Activated naive CD8-positive, alpha-beta T cell treated with anti-CD3 and anti-CD28 coated beads for 36 hours (primary cell): ENCODE measurements at regions not wholly inside any gene's neighbourhood (a gene's known extent, or its start where the extent isn't known, plus 50 kb on each side); places are given as distances from the start of the nearest gene placed in this dataset.
"Not testable (repeated sequence)": the region's sequence is repeated elsewhere in the genome, so short reads cannot be mapped to it uniquely, and the experiment has no call there.

Experiments used
- DNase-seq: peaks from one replicate; pipeline ENCODE4 v3.0.0; 2021
- H3K27ac Mint-ChIP-seq: one replicate; pipeline ENCODE4 v1.8.0; 2022; ENCODE audit warnings: mild to moderate bottlenecking, moderate library complexity, mixed read lengths
- H3K27me3 Mint-ChIP-seq: one replicate; pipeline ENCODE4 v1.8.0; 2022; ENCODE audit warnings: mild to moderate bottlenecking, mixed read lengths
- H3K36me3 Mint-ChIP-seq: one replicate; pipeline ENCODE4 v1.8.0; 2021; ENCODE audit warnings: mild to moderate bottlenecking, mixed read lengths
- H3K4me1 Mint-ChIP-seq: one replicate; pipeline ENCODE4 v1.8.0; 2021; ENCODE audit warnings: mixed read lengths
- H3K4me3 Mint-ChIP-seq: one replicate; pipeline ENCODE4 v1.8.0; 2022; ENCODE audit warnings: mild to moderate bottlenecking, moderate library complexity, mixed read lengths
- H3K9me3 Mint-ChIP-seq: one replicate; pipeline ENCODE4 v1.8.0; 2022; ENCODE audit warnings: mixed read lengths

- Mint-ChIP-seq H3K4me3 (no peak overlapping the region), H3K36me3 (no peaks in the 10 kb centered on the region), H3K27me3 (no peaks in the 10 kb centered on the region), H3K27ac (no peak overlapping the region), H3K9me3 (peaks cover 2% of the 10 kb centered on the region), H3K4me1 (no peaks in the 10 kb centered on the region)
- no peak for DNase-seq
Measured at GRCh38 chr16:65601781-65602180, 479.9 kb upstream of the CDH11 start.

GRCh38 chr16:65600629-65601028 is 478.8 kb upstream of the CDH11 start:
- H3K36me3 Mint-ChIP-seq = no peaks in the 10 kb centered on the region
- H3K4me3 Mint-ChIP-seq = no peak overlapping the region
- no peaks in the 10 kb centered on the region for H3K27me3 Mint-ChIP-seq
- H3K9me3 Mint-ChIP-seq = peaks cover 4% of the 10 kb centered on the region
- no peak for DNase-seq
- H3K27ac Mint-ChIP-seq = no peak overlapping the region
- no peaks in the 10 kb centered on the region for H3K4me1 Mint-ChIP-seq

- Mint-ChIP-seq H3K27ac (no peak overlapping the region), H3K36me3 (no peaks in the 10 kb centered on the region), H3K9me3 (peaks cover 4% of the 10 kb centered on the region), H3K27me3 (no peaks in the 10 kb centered on the region), H3K4me3 (no peak overlapping the region), H3K4me1 (no peaks in the 10 kb centered on the region)
- DNase-seq = no peak
Measured at GRCh38 chr16:65600046-65600445, 478.2 kb upstream of the CDH11 start.

GRCh38 chr16:65598621-65599020 is 476.8 kb upstream of the CDH11 start:
- Mint-ChIP-seq H3K27ac (no peak overlapping the region), H3K4me3 (no peak overlapping the region), H3K36me3 (no peaks in the 10 kb centered on the region), H3K27me3 (no peaks in the 10 kb centered on the region), H3K4me1 (no peaks in the 10 kb centered on the region), H3K9me3 (peaks cover 4% of the 10 kb centered on the region)
- no peak for DNase-seq

GRCh38 chr16:65583498-65583897 is 461.6 kb upstream of the CDH11 start:
- Mint-ChIP-seq H3K4me3 (no peak overlapping the region), H3K4me1 (no peaks in the 10 kb centered on the region), H3K27me3 (no peaks in the 10 kb centered on the region), H3K9me3 (peaks cover 3% of the 10 kb centered on the region), H3K27ac (no peak overlapping the region), H3K36me3 (no peaks in the 10 kb centered on the region)
- DNase-seq = no peak

GRCh38 chr16:65579050-65579449 is 457.2 kb upstream of the CDH11 start:
- DNase-seq = no peak
- Mint-ChIP-seq H3K27me3 (no peaks in the 10 kb centered on the region), H3K36me3 (no peaks in the 10 kb centered on the region), H3K4me3 (no peak overlapping the region), H3K27ac (no peak overlapping the region), H3K4me1 (no peaks in the 10 kb centered on the region), H3K9me3 (no peaks in the 10 kb centered on the region)

- Mint-ChIP-seq H3K4me1 (no peaks in the 10 kb centered on the region), H3K27ac (no peak overlapping the region), H3K9me3 (no peaks in the 10 kb centered on the region), H3K36me3 (no peaks in the 10 kb centered on the region), H3K4me3 (no peak overlapping the region), H3K27me3 (no peaks in the 10 kb centered on the region)
- DNase-seq = no peak
Measured at GRCh38 chr16:65576631-65577030, 454.8 kb upstream of the CDH11 start.

- Mint-ChIP-seq H3K27ac (no peak overlapping the region), H3K4me1 (no peaks in the 10 kb centered on the region), H3K4me3 (no peak overlapping the region), H3K27me3 (no peaks in the 10 kb centered on the region), H3K36me3 (no peaks in the 10 kb centered on the region), H3K9me3 (peaks cover under 1% of the 10 kb centered on the region)
- no peak for DNase-seq
Measured at GRCh38 chr16:65576139-65576538, 454.3 kb upstream of the CDH11 start.

- Mint-ChIP-seq H3K4me1 (no peaks in the 10 kb centered on the region), H3K27ac (no peak overlapping the region), H3K36me3 (no peaks in the 10 kb centered on the region), H3K27me3 (no peaks in the 10 kb centered on the region), H3K9me3 (peaks cover 4% of the 10 kb centered on the region), H3K4me3 (no peak overlapping the region)
- DNase-seq = no peak
Measured at GRCh38 chr16:65574326-65574966, 452.6 kb upstream of the CDH11 start.

GRCh38 chr16:65572156-65572555 is 450.3 kb upstream of the CDH11 start:
- H3K4me1 Mint-ChIP-seq = no peaks in the 10 kb centered on the region
- no peaks in the 10 kb centered on the region for H3K27me3 Mint-ChIP-seq
- H3K27ac Mint-ChIP-seq = no peak overlapping the region
- H3K36me3 Mint-ChIP-seq = no peaks in the 10 kb centered on the region
- H3K4me3 Mint-ChIP-seq = no peak overlapping the region
- H3K9me3 Mint-ChIP-seq = peaks cover 6% of the 10 kb centered on the region
- no peak for DNase-seq

GRCh38 chr16:65570261-65570660 is 448.4 kb upstream of the CDH11 start:
- DNase-seq = no peak
- H3K27me3 Mint-ChIP-seq = no peaks in the 10 kb centered on the region
- H3K4me1 Mint-ChIP-seq = no peaks in the 10 kb centered on the region
- no peak overlapping the region for H3K27ac Mint-ChIP-seq
- peaks cover 6% of the 10 kb centered on the region for H3K9me3 Mint-ChIP-seq
- no peak overlapping the region for H3K4me3 Mint-ChIP-seq
- H3K36me3 Mint-ChIP-seq = no peaks in the 10 kb centered on the region

- H3K36me3 Mint-ChIP-seq = no peaks in the 10 kb centered on the region
Measured at GRCh38 chr16:65559846-65560245, 438.0 kb upstream of the CDH11 start.

GRCh38 chr16:65549689-65550088 is 427.8 kb upstream of the CDH11 start:
- not testable (repeated sequence) for H3K9me3 Mint-ChIP-seq, H3K4me1 Mint-ChIP-seq, H3K36me3 Mint-ChIP-seq, H3K27ac Mint-ChIP-seq, DNase-seq, H3K27me3 Mint-ChIP-seq, H3K4me3 Mint-ChIP-seq

More at GRCh38 chr16:65559846-65560245, 438.0 kb upstream of the CDH11 start:
- H3K27me3 Mint-ChIP-seq = no peaks in the 10 kb centered on the region
- H3K4me3 Mint-ChIP-seq = no peak overlapping the region
- DNase-seq = no peak
- H3K9me3 Mint-ChIP-seq = peaks cover 11% of the 10 kb centered on the region
- no peaks in the 10 kb centered on the region for H3K4me1 Mint-ChIP-seq
- no peak overlapping the region for H3K27ac Mint-ChIP-seq

GRCh38 chr16:65548470-65548869 is 426.6 kb upstream of the CDH11 start:
- no peaks in the 10 kb centered on the region for H3K4me1 Mint-ChIP-seq
- peaks cover 1% of the 10 kb centered on the region for H3K9me3 Mint-ChIP-seq
- DNase-seq = no peak
- no peaks in the 10 kb centered on the region for H3K27me3 Mint-ChIP-seq
- no peaks in the 10 kb centered on the region for H3K36me3 Mint-ChIP-seq
- H3K4me3 Mint-ChIP-seq = no peak overlapping the region
- H3K27ac Mint-ChIP-seq = no peak overlapping the region

GRCh38 chr16:65547772-65548446 is 426.0 kb upstream of the CDH11 start:
- no peak overlapping the region for H3K4me3 Mint-ChIP-seq
- no peak for DNase-seq
- no peak overlapping the region for H3K27ac Mint-ChIP-seq
- peaks cover 1% of the 10 kb centered on the region for H3K9me3 Mint-ChIP-seq
- H3K36me3 Mint-ChIP-seq = no peaks in the 10 kb centered on the region
- no peaks in the 10 kb centered on the region for H3K27me3 Mint-ChIP-seq
- no peaks in the 10 kb centered on the region for H3K4me1 Mint-ChIP-seq

- no peak for DNase-seq
- Mint-ChIP-seq H3K27ac (no peak overlapping the region), H3K27me3 (no peaks in the 10 kb centered on the region), H3K36me3 (no peaks in the 10 kb centered on the region), H3K4me1 (no peaks in the 10 kb centered on the region), H3K9me3 (peaks cover 1% of the 10 kb centered on the region), H3K4me3 (no peak overlapping the region)
Measured at GRCh38 chr16:65546353-65546791, 424.5 kb upstream of the CDH11 start.
